NCI-H146 treated with DMSO at 0.1 percent for 48 hours (cell line): ENCODE measurements at regions not wholly inside any gene's neighbourhood (a gene's known extent, or its start where the extent isn't known, plus 50 kb on each side); places are given as distances from the start of the nearest gene placed in this dataset.

Source experiments
- DNase-seq: peaks from one replicate; lab custom pipeline; 2025; ENCODE audit not compliant: unreplicated experiment; lab: John Stamatoyannopoulos, UW

DNA sequence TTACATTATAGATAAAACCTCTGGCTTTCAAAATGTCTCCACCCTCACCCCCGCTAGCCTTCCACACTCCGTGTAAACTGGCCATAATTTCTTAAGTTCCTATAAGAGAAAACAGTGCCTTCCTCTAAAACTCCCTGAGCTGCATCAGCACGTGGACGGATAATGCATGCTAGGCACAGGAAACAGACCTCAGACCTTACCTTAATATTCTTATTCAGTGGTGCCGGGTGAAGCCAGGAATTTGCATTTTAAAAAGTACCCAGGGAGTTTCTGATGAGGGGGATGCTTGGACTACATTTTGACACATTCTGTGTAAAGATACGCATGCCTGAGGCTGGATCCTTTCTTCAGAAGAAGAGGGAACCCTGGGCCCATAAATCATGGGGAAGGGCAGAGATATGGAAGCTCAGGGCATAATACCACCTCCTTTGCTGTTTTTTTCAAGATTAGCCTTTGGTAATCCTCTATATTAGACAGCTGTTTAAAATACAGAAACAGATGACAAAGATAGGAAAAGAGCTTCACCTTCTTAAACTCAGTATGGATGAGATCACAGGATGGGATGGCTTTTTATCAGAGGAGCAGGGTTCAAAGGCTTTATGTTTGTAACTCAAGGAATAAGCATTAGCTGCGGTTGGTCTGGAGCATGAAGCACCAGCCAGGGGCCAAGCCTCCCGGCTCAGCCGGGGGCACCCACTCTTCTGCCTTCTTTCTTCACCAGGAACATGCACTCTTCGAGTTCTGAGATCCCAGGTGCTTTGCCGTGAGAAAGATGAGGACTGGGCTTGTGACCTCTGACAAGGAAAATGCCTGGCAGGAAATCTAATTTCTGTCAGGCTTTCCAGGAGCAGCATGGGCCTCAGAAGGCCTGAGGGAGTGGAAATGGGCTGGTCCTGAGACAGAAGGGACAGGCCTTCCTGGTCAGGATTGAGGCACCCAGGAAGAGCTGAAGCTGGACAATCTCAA, 218.1 kb upstream of the SOX4 start:
- no peak for DNase-seq

DNA sequence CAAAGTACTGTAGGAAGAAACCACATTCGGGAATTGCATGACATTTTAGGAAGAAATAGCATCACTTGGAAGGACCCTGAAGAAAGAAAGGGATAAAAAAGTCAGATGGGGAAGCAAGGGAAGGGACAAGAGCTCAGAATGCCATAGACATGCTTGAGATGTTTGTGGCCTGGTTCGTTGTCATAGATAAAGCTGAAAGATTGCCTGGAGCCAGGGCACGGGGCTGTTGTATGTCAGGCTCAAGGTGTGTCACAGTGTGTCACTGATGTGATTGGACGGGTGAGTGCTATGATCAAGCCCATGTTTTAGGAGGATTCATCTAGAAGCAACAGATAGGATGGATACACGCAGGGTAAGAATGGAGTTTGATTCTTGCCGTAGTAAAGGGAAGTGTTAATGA, 216.2 kb upstream of the SOX4 start:
- DNase-seq = no peak

DNA sequence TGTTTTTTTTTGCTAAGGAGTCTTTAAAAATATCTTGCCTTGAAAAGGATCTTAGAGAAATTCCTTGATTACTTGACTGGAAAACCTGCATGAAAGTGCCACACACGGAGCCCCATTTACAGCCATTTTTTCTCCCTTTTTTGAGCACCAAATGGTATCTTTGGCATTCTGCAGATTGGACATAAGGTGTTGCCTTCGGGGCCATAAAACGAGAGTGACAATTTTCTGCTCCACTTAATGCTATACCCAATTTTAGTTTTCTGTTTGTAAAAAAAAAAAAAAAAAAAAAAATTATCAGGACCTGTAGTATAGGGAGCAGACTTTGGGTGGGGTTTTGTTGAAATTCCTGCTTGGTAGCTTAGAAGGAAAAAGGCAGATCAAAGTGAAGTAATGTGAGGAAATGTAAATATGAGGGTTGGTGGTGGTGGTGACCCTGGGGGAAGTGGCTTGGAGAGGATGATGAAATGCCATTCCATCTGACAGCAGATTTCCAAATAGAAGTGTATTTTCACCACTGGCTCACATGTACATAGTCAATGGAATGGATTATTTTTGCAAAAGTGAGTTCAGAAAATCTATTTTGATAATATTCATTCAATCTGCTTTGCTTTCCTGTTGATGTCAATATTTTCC, 212.1 kb upstream of the SOX4 start:
- no peak for DNase-seq

DNA sequence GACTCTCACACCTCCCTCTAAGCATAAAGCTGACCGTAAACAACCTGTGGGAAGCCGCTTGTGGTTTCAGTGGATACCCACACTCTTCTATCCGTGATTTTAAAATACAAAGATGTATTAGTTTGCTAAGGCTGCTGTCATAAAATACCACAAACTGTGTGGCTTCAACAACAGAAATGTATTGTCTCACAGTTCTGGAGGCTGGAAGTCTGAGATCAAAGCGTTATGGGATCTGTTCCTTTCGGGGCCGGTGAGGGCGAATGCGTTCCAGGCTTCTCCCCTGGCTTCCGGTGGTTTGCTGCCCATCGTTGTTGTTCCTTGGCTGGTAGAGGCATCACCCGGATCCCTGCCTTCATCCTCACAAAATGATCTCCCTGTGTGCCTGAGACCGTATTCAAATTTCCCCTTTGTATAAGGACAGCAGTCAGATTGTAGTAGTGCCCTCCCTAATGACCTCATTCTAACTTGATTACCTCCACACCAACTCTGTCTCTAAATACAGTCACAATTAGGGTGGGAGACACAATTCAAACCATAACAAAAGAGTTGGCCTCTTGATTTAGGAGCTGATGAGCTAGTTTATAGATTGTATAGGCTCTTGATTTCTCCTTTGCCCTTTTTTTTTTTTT, 210.6 kb upstream of the SOX4 start:
- DNase-seq = no peak

DNA sequence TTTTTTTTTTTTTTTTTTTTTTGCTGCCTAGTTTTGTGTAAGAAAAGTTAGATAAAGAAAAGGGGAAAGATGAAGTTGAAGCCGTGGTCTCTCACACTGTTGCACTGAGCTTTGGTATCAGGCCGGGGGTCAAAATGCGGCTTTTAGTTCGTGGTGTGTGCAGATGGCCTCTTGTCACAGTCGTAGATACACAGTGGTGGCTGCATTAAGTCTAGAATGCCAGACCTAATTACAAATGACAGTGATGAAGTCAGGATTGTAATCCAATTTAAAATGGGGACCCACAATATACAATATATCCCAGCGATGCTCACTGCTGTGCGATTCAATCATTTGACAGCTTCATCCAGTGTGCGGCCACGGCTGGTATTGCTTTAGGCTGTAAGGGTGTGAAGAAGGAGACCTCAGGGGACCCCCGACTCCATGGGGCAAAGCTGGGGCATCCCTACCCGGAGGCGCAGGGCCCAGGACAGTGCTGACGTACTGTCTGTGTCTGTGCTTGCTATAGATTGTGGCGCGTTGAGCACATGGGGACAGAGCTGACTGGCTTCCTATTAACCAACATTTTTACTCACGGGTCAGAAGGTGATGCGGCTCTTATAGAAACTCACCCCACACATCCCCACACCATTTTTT, 210.0 kb upstream of the SOX4 start:
- no peak for DNase-seq

DNA sequence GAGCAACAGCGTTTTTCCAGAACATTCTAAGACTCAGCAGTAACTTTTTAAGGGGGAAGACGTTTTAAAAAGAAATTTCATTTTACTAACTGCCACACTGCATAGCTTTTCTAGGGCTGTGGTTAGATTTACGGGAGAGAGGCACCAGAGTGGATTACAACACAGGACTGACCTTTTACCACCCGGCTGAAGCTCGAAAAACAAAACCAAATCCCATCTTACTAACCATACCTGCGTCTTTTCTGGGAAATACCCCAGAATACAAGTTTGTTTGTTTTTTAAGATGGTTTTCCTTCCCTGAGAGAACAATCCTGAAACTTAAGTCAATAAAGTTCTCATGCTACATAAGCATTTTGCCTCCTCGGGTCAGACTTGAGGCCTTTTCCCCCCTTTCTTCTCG, 209.3 kb upstream of the SOX4 start:
- no peak for DNase-seq

DNA sequence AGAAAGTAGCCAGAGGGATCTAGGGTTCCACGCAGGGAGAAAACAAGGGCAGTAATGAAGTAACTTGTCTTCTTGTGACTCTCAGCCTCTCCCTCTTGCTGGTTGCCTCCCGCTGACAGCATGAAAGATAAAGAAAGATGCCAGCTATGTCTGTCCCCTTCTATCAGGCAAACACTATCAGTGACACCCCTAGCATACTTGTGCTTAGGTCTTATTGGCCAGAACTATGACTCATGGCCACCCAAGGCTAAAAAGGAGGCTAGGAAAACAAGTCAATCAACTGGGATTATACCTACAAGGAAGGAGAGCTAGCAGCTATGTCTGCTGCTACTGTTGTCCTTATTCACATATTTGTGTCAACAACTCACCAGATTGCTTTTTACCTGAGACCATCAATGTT, 206.8 kb upstream of the SOX4 start:
- no peak for DNase-seq

DNA sequence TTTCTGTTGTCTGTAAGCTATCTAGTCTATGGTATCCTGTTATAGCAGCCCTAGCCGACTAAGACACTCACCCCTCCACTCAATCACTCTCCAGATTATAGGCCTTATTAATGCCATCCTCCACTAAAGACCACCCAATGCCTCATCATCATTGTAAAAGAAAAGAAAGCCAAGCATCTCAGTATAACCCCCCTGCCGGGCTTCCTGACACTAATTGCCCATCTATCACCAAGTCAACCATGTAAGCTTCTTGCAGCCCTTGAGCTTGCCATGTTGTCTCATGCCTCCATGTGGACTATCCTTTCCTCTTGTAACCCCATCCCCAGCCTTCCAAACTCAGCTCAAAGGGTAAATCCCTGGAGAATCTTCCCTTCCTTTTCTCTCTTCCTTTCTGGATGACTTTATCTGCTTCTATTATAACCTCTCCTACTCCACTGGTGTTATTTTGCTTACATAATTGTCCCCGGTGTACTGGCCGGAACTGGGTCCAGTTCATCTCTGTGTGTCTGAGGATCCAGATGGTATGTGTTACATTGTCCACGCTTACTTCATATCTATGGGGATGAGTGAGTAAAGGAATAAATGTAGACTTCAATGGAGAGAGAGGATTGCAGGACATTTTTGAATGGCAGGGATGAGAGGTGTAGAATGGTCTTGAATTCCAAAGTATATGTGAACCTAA, 202.9 kb upstream of the SOX4 start:
- peak; percentile 4 for DNase-seq

DNA sequence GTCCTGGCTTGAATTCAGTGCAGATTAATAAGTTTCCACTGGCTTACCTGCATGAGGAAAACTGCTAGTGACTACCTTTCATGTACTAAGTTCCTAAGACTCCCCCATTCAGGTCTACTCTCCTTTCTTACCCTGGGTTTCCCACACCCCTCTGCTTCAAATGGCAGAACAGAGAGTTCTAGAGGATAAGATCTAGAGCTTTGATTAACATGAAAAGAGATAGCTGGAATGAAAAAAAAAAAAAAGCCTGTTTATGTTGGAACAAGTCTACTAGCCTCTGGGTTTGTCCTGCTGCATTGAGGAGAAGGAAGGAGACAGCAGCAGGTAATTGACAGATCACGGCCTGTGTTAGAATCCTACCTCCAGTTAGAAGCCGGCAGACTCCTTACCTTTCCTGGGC, 201.4 kb upstream of the SOX4 start:
- DNase-seq = no peak

DNA sequence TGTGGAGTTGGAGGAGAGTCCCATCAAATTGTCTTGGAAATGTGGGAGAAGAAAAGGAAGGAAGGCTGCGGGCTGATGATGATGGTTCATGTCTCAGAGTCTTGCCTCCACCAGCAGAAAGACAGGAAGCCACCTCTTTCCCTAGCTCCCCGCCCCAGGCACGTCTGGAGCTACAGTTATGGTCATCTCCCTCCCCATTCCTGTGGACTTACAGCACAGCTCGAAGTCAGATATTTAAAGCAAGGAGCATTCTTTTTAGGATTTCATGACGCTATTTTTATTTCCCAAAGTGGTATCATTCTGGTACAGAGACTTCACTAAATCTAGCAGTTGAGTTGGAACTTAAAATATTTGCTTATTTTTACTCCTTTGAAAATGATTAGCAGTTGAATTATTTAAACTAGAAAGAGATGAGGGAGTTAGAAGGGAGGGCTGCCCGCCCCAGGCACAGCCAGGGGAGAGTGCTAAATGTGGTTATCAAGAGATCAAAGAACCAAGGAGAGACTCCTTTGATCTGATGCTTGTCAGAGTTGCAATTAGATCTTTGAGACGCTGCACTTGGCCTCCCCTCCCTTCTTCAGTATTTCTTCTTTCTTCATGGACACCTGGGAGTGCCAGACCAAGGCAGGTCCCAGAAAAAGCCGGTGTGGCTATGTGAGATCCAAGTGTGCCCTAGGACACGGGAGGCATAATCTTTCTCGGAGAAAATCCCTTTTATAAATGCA, 199.9 kb upstream of the SOX4 start:
- DNase-seq = no peak

DNA sequence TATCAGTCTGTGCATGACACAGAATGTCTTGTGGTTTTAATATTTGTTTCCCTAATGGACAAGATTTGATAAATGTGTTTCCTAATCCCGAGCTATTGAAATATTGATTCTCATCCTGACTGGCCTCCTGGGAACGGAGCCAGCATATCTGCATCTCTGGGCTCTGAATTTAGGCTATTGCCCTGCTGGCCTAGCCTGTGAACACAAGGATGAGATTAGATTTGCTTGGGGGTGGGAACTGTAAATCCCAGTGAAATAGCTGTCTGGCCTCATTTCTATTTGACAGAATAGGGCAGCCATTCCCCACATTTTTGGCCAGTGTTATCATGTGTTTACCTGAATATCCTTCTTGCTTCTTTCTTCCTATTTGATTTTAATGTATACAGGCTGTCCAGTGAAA, 198.4 kb upstream of the SOX4 start:
- DNase-seq = no peak

DNA sequence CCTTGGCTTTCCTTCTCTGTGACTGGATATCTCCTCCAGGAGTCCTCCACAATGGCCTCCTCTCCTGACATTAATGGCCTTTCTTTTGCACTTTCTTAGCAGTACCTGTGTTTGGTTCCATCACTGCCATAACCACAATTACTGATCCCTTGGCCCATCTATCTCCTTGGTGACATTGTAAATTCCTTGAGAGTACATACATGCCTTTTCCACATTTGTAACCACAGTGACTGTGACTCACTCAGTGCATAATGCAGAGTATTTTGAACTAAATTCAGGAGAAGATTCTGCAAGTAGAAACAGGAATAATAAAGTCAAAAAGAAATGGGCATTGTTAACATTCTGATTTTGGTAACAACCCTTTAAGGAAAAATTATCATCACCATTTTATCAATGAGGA, 197.2 kb upstream of the SOX4 start:
- DNase-seq = no peak

DNA sequence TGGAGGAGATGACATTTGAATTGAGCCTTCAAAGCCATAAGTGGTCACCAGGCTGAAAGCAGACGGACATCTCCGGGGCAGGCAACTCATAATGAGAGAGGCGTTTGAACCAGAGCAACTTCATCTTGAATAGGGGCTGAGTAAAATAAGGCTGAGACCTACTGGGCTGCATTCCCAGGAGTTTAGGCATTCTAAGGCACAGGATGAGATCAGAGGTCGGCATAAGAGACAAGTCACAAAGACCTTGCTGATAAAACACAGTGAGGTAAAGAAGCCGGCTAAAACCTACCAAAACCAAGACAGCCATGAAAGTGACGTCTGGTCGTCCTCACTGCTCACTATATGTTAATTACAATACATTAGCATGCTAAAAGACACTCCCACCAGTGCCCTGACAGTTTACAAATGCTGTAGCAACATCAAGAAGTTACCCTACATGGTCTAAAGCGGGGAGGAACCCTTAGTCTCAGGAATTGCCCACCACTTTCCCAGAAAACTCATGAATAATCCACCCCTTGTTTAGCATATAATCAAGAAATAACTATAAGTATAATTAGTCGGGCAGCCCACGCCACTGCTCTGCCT, 194.7 kb upstream of the SOX4 start:
- DNase-seq = no peak

DNA sequence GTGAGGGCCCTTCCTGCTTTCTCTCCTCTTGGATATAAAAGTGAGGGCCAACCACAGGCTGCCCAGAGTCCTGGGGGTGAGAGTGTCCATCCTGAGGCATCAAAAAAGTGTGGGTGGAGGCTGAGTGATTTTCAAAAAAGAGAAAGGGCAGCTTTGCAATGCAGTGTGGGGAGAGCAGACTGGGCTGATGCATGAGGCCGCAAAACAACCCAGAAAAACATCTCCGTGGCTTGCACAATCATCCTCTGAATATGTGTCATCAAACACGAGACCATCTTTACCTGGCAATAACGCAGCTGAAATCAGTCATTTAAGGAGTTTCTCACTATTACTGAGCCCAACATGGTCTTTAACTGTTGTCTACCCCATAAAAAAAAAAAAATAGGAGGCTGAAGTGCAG, 191.2 kb upstream of the SOX4 start:
- no peak for DNase-seq

DNA sequence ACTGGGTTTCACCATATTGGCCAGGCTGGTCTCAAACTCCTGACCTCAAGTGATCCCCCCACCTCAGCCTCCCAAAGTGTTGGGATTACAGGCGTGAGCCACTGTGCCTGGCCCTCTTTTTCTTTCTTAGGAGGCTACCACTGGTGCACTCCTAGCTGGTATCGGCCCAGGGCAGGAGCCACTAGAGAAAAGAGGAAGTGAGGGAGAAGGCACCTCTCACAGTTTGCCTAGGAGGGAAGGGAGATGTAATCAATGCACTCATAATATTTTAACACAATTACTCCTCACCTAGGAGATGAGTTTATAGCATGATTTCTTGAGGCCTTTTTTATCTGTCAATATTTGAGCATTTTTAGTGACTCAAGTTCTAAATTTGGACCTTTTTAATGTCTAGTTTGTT, 189.0 kb upstream of the SOX4 start:
- DNase-seq = no peak

DNA sequence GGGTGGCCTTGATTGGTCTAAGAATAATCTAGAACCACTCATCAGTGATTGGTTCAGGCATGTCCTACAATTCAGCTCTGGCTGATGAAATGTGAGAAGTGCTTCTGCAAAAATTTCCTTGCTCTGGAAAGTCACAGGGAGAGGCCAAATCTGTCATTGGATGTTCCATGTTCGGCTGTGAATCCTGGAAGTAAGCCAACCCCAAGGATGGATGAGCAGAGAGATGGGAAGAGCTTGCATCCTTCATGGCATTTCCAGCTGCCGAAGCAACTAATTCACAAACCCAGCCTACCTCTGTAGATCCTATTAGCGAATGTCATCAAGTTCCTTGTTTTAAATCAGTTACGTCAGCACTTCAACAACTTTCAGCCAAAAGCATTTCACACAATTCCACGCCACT, 187.2 kb upstream of the SOX4 start:
- no peak for DNase-seq

DNA sequence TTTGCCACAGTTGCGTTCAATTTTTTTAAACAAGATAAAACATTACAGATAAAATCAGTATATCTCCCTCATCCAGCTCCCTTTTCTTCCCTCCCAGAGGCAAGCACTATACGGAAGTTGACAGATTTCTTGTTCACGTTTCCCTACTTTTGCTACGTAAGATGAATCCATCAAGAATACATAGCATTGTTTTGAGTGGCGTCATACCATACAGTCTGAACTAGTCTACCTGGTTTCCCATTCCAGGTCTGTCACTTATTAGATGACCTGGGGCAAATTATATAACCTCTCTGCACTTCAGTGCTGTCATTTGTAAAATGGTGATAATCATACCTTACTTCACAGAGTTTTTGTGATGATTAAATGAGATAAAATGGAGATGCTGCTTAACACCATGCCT, 184.3 kb upstream of the SOX4 start:
- DNase-seq = no peak

DNA sequence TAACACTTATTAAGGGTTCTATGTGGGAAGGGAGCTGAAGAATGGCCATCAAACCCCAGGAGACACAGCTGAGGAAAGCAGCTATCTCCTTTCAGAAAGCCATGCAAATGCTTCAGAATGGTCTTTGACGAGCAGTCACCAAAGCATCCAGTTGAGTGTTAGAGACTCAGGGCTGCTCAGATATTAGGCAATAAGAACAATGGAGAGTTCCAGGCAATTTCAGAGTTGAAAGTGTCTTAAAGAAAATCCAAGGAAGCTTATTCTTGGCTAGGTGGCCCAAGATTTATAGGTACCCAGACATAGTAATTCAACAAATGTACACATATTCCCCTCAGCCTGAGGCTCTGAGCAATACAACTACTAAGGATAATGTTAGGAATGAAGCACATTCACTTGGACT, 180.1 kb upstream of the SOX4 start:
- DNase-seq = no peak

DNA sequence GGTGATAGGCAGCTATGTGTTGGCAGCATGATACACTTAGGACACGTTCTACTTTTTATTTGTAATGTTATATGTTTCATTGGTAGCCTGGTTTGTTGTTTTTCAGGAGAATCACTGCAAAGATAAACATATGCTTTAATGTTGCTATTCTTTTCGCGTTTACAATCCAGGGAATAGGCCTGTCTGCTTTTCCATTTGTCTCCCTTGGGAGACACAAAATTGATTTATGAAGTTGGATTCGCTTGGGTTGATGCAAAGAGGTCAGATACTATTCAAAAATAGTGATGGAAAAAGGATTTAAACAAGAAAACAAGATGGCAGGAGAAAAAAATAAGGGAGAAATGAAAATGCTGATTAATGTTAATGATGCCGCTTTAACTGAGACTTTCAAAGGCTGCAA, 179.5 kb upstream of the SOX4 start:
- no peak for DNase-seq
